Liver (tissue), 8 donors: ENCODE measurements at regions not wholly inside any gene's neighbourhood (a gene's known extent, or its start where the extent isn't known, plus 50 kb on each side); places are given as distances from the start of the nearest gene placed in this dataset.

ENCODE experiments used
- DNase-seq: peaks from one replicate; pipeline ENCODE4 v3.0.0-alpha.2; 2017; ENCODE audit warnings: low spot score
- H3K27ac ChIP-seq, 2 donors: one replicate each; pipeline ENCODE4 v1.7.0; 2013; ENCODE audit warnings: inconsistent platforms in 2 of 2, low read length in 2 of 2, control low read depth in 1 of 2, low read depth in 1 of 2, mild to moderate bottlenecking in 1 of 2
- H3K27me3 ChIP-seq, 4 donors: one replicate each; pipeline versions ENCODE4 v1.6.1 to v1.7.0; 2013; ENCODE audit warnings: low read length in 3 of 4, inconsistent platforms in 1 of 4, mild to moderate bottlenecking in 1 of 4, moderate library complexity in 1 of 4; ENCODE audit not compliant: control insufficient read depth in 4 of 4, insufficient read depth in 4 of 4
- H3K36me3 ChIP-seq, 4 donors: one replicate each; pipeline versions ENCODE4 v1.6.1 to v1.7.0; 2013; ENCODE audit warnings: low read length in 3 of 4, mild to moderate bottlenecking in 3 of 4, low read depth in 1 of 4, moderate library complexity in 1 of 4; ENCODE audit not compliant: control insufficient read depth in 4 of 4, insufficient read depth in 3 of 4
- H3K4me1 ChIP-seq, 4 donors: one replicate each; pipeline versions ENCODE4 v1.6.1 to v1.7.0; 2013; ENCODE audit warnings: low read length in 3 of 4, mild to moderate bottlenecking in 3 of 4, moderate library complexity in 1 of 4; ENCODE audit not compliant: control insufficient read depth in 4 of 4, insufficient read depth in 4 of 4
- H3K4me3 ChIP-seq, 3 donors: one replicate each; pipeline versions ENCODE4 v1.6.1 to v1.7.0; 2013; ENCODE audit warnings: low read length in 3 of 3, control low read depth in 1 of 3, low read depth in 1 of 3, mild to moderate bottlenecking in 1 of 3
- H3K9ac ChIP-seq, 2 donors: one replicate each; pipeline ENCODE4 v1.7.0; 2013; ENCODE audit warnings: low read length in 2 of 2, mild to moderate bottlenecking in 2 of 2, moderate library complexity in 2 of 2, control low read depth in 1 of 2, low read depth in 1 of 2
- H3K9me3 ChIP-seq, 4 donors: one replicate each; pipeline versions ENCODE4 v1.6.1 to v1.7.0; 2013; ENCODE audit warnings: low read length in 3 of 4; ENCODE audit not compliant: control insufficient read depth in 4 of 4
- ATF3 ChIP-seq: IDR thresholded peaks from 2 replicates; pipeline ENCODE4 v1.6.1; 2016; ENCODE audit warnings: antibody characterized with exemption
- CTCF ChIP-seq: fragments of 150-350 bp; IDR thresholded peaks from 2 replicates; pipeline ENCODE4 v1.5.1; 2017; ENCODE audit warnings: improper control_type of control experiment, low read depth, low read length; ENCODE audit not compliant: missing input control
- EGR1 ChIP-seq, 2 donors: IDR thresholded peaks; 2 replicates each; pipeline ENCODE4 v1.6.1; 2016 to 2018; ENCODE audit warnings: antibody characterized with exemption in 2 of 2, low read depth in 2 of 2
- FOXA1 ChIP-seq: IDR thresholded peaks from 2 replicates; pipeline ENCODE4 v1.6.1; 2016; ENCODE audit warnings: antibody characterized with exemption
- FOXA2 ChIP-seq: IDR thresholded peaks from 2 replicates; pipeline ENCODE4 v1.6.1; 2016; ENCODE audit warnings: antibody characterized with exemption
- GABPA ChIP-seq, 2 donors: IDR thresholded peaks in 1 of 2; conservative IDR thresholded peaks in 1 of 2; 2 replicates each; pipeline ENCODE4 v1.6.1; 2016; ENCODE audit warnings: antibody characterized with exemption in 2 of 2, mild to moderate bottlenecking in 1 of 2, moderate library complexity in 1 of 2
- HNF4A ChIP-seq, 2 donors: conservative IDR thresholded peaks; 2 replicates each; pipeline ENCODE4 v1.6.1; 2016; ENCODE audit warnings: antibody characterized with exemption in 2 of 2, mild to moderate bottlenecking in 2 of 2
- HNF4G ChIP-seq: IDR thresholded peaks from 2 replicates; pipeline ENCODE4 v1.6.1; 2016; ENCODE audit warnings: antibody characterized with exemption
- JUND ChIP-seq, 2 donors: IDR thresholded peaks; 2 replicates each; pipeline ENCODE4 v1.6.1; 2016; ENCODE audit warnings: antibody characterized with exemption in 2 of 2
- MAX ChIP-seq: IDR thresholded peaks from 2 replicates; pipeline ENCODE4 v1.6.1; 2016; ENCODE audit warnings: antibody characterized with exemption
- NR2F2 ChIP-seq: IDR thresholded peaks from 2 replicates; pipeline ENCODE4 v1.6.1; 2016; ENCODE audit warnings: antibody characterized with exemption
- RAD21 ChIP-seq, 2 donors: IDR thresholded peaks; 2 replicates each; pipeline ENCODE4 v1.6.1; 2016; ENCODE audit warnings: antibody characterized with exemption in 2 of 2, mild to moderate bottlenecking in 2 of 2
- REST ChIP-seq: IDR thresholded peaks from 2 replicates; pipeline ENCODE4 v1.6.1; 2016; ENCODE audit warnings: antibody characterized with exemption, mild to moderate bottlenecking
- RXRA ChIP-seq, 2 donors: IDR thresholded peaks; 2 replicates each; pipeline ENCODE4 v1.6.1; 2017 to 2018; ENCODE audit warnings: antibody characterized with exemption in 2 of 2, mild to moderate bottlenecking in 1 of 2
- SP1 ChIP-seq: IDR thresholded peaks from 2 replicates; pipeline ENCODE4 v1.6.1; 2018; ENCODE audit warnings: antibody characterized with exemption, mild to moderate bottlenecking
- TAF1 ChIP-seq: conservative IDR thresholded peaks from 2 replicates; pipeline ENCODE4 v1.6.1; 2016; ENCODE audit warnings: antibody characterized with exemption, mild to moderate bottlenecking
- YY1 ChIP-seq: IDR thresholded peaks from 2 replicates; pipeline ENCODE4 v1.6.1; 2016; ENCODE audit warnings: antibody characterized with exemption, mild to moderate bottlenecking
- ZBTB33 ChIP-seq: IDR thresholded peaks from 2 replicates; pipeline ENCODE4 v1.6.1; 2016; ENCODE audit warnings: antibody characterized with exemption
- WGBS: extraction: QIAGEN DNeasy Blood & Tissue Kit; methylation state at CpG from one replicate; pipeline ENCODE4 v1.1.7; 2013; 5-methylcytosine and 5-hydroxymethylcytosine counted together
- donor health status: healthy.
- donor health status: healthy.
- donor health status: healthy.
- donor health status: healthy.
- donor health status: healthy.

GRCh38 chr9:80093695-80094094 lies 521.9 kb downstream of the TLE4 start:
- H3K4me3 ChIP-seq, result no peak overlapping the region
- no peak for TF ChIP-seq REST
- TF ChIP-seq RAD21 (IDR thresholded peaks at IDR 0.05), result no peak
- TF ChIP-seq MAX, result no peak
- no peak for TF ChIP-seq EGR1 (IDR thresholded peaks at IDR 0.05; ENCODE audit: low read depth in 2 of 2)
- TF ChIP-seq FOXA2, result no peak
- TF ChIP-seq RXRA (IDR thresholded peaks at IDR 0.05), result no peak
- no peak for TF ChIP-seq ATF3
- TF ChIP-seq FOXA1, result no peak
- no peak for TF ChIP-seq TAF1
- TF ChIP-seq NR2F2, result no peak
- no peak for TF ChIP-seq ZBTB33
- TF ChIP-seq SP1, result no peak
- no peak for TF ChIP-seq HNF4G
- no peak for TF ChIP-seq CTCF
- no peak for TF ChIP-seq HNF4A (conservative IDR thresholded peaks at IDR 0.05)
- no peak for TF ChIP-seq JUND (IDR thresholded peaks at IDR 0.05)
- no peak for TF ChIP-seq GABPA (IDR thresholded peaks at IDR 0.05 in 1 of 2, conservative IDR thresholded peaks at IDR 0.05 in 1 of 2)
- TF ChIP-seq YY1, result no peak
- H3K9me3 ChIP-seq, result no peaks in the 10 kb centered on the region
- no peak overlapping the region for H3K9ac ChIP-seq
- H3K27me3 ChIP-seq, result no peaks in the 10 kb centered on the region
- no peak overlapping the region for H3K27ac ChIP-seq
- DNase-seq, result no peak
- 21% methylated on average over 1 of the region's 1 CpG for WGBS
- no peaks in the 10 kb centered on the region for H3K36me3 ChIP-seq
- no peaks in the 10 kb centered on the region for H3K4me1 ChIP-seq

GRCh38 chr9:80091526-80091925 lies 519.8 kb downstream of the TLE4 start:
- no peak overlapping the region for H3K9ac ChIP-seq
- WGBS, result 42% methylated on average over 4 of the region's 4 CpGs
- no peak overlapping the region for H3K27ac ChIP-seq
- no peak for DNase-seq
- H3K36me3 ChIP-seq, result no peaks in the 10 kb centered on the region
- H3K4me3 ChIP-seq, result no peak overlapping the region
- H3K9me3 ChIP-seq, result no peaks in the 10 kb centered on the region
- TF ChIP-seq MAX, result no peak
- TF ChIP-seq HNF4A (conservative IDR thresholded peaks at IDR 0.05), result no peak
- TF ChIP-seq JUND (IDR thresholded peaks at IDR 0.05), result no peak
- no peaks in the 10 kb centered on the region for H3K4me1 ChIP-seq
- H3K27me3 ChIP-seq, result no peaks in the 10 kb centered on the region
